HG03565 (cell line): ENCODE measurements at regions not wholly inside any gene's neighbourhood (a gene's known extent, or its start where the extent isn't known, plus 50 kb on each side); places are given as distances from the start of the nearest gene placed in this dataset.
"Not testable (repeated sequence)": the region's sequence is repeated elsewhere in the genome, so short reads cannot be mapped to it uniquely, and the experiment has no call there.

Experiments
- ATAC-seq: cut with Tn5 transposase; IDR thresholded peaks from one replicate; pipeline ENCODE4 v1.9.1; 2021; ENCODE audit warnings: mild to moderate bottlenecking, moderate library complexity; ENCODE audit not compliant: unreplicated experiment

DNA sequence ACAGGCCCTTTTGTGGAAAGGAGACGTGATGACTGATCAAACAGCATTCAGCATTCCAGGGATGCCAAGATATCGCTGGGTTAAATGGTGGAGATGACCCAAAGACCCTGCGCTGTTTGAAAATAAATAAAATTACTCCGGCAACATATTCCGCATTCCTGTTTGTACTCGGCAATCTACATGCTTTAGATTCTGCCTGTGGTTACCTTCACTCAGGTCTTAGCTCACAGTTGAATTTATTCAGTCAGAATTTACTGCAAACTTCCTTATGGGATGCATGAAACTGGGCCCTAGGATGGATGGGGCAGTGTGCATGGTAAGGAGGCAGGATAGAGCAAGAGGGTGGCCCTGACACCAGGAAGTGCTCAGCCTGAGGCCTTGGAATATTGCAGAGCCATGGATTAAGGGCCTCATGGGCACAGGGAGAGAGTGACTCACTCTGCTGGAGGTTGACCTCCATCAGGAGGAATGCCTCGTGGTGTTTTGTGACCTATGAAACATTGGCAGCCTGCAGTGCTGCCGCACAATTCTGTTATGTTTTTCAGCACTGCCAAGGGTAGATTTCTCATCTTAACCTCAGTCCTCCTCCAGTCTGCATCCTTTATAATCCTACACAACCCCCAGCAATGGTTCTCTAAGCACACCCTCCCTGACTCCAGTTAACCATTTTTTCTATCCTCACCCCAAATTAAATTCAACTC, 321.4 kb downstream of the IRS1 start:
- ATAC-seq = no peak

DNA sequence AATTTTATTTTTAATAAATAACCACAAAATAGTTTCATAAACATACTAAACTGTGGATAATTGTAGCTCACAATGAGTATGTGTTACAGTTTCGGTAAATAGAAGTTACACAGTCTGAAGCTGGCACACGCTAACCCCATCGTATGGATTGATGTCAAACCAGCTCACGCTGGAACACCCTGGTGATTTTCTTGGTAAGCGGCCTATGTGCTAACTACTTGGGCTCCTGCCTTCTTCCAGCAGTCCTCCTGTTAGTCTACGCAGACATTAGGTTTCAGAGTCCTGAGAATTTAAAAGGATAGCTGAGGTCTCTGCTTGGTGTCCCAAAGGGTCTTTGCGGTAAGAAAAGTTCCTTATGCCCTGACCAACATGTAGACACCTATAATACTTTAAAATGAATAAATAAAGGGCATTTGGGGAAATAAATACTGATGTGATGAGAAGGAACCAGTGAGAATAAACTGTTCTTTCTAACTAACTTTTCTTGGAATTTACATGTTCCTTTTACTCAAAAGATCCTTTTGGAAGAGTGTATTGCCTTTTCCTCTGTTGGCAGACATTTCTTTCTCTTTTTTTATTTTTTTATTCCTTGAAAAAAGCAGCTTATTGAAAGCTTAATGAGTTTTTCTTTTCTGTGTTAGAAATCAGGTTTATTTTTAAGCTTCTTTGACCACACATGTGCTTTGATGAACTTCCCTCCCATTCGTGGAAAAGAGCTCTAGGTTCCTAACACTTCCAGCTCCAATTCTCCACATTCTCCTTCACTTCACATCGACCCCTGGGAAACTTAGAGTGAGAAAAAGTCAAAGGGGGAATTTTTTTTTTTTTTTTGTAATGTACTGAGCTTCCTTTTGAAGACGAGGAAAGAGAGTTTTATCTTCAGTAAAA, 322.2 kb downstream of the IRS1 start:
- no peak for ATAC-seq

- no peak for ATAC-seq
Measured at GRCh38 chr2:226475650-226476049, 324.0 kb downstream of the IRS1 start.

- no peak for ATAC-seq
Measured at GRCh38 chr2:226474131-226474530, 325.5 kb downstream of the IRS1 start.

DNA sequence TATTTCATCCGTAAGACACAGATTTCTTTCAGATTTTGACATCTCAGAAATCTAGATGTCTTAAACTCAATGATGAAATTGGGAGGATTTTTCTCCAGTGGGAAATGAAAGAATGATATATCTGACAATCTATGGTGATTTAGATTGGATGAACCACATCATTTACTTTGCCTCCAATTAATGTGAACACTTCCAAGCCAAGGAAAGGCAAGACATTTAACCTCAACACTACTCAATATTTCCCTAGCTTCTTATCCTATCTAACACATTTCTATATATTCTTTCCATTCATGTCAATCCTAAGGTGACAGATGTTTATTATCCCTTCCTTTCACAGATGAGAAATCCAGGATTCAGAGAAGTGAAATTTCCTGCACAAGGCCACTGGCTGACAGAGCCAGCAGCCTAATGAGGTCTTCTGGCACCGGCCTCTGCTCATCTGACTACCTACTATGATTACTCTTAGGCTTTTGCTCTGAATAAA, 327.6 kb downstream of the IRS1 start:
- no peak for ATAC-seq

DNA sequence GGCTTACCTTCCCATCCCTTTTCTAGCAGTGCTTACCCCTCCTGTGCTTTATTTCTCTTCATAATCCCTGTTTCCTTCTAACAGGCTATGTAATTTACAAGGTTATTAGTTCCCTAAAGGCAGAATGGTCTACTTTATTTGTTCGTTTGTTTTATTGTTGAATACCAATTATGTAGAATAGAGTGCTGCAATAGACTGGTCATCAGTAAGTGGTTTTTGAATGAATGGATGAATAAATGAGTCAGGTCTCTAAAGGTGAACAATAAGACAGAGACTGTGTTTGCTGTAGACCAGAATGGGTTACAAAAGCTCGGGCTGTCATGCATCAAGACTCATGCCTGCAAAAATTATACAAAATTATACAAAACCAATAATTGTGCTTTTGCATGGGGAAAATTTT, 332.0 kb downstream of the IRS1 start:
- no peak for ATAC-seq

GRCh38 chr2:226467221-226467620, 332.4 kb downstream of the IRS1 start:
- no peak for ATAC-seq

- ATAC-seq = no peak
Measured at GRCh38 chr2:226466589-226466988, 333.0 kb downstream of the IRS1 start.

- ATAC-seq = no peak
Measured at GRCh38 chr2:226466124-226466523, 333.5 kb downstream of the IRS1 start.

DNA sequence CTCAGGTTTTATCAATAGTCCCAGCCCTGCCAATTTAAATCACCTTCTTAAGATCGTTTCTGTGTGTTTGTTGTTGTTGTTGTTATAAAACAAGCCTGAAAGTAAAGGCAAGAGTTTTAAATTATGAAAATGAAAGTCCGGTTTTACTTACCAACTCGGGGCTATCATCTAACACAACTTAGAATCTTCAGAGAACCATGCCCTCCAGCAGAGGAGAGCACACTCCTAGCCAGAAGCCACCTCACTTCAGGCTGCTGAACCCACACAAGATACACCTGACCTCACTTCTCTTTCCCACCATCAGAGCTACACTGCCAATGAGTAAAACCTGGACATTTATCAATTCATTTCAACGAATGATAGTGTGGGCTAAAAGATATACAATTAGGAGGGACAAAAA, 335.2 kb downstream of the IRS1 start:
- no peak for ATAC-seq

DNA sequence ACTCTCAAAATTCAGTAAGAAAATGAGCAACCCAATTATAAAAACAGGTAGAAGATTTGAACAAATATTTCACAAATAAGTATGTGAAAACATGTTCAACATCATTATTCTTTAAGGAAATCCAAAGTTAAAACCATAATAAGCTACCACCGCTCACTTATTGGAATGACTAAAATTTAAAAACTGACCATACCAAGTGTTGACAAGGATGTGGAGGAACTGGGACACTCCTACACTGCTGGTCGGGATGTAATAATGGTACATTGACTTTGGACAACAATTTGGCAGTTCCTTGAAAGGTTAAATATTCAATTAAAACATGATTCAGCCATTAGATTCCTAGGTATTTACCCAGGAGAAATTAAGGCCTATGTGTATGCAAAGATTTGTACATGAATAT, 336.5 kb downstream of the IRS1 start:
- ATAC-seq = no peak

- ATAC-seq = no peak
Measured at GRCh38 chr2:226461981-226462380, 337.6 kb downstream of the IRS1 start.

DNA sequence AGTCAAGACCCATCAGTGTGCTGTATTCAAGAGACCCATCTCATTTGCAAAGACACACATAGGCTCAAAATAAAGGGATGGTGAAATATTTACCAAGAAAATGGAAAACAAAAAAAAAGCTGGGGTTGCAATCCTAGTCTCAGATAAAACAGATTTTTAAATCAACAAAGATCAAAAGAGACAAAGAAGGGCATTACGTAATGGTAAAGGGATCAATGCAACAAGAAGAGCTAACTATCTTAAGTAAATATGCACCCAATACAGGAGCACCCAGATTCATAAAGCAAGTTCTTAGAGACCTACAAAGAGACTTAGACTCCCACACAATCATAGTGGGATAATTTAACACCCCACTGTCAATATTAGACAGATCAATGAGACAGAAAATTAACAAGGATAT, 343.5 kb downstream of the IRS1 start:
- ATAC-seq = not testable (repeated sequence)

DNA sequence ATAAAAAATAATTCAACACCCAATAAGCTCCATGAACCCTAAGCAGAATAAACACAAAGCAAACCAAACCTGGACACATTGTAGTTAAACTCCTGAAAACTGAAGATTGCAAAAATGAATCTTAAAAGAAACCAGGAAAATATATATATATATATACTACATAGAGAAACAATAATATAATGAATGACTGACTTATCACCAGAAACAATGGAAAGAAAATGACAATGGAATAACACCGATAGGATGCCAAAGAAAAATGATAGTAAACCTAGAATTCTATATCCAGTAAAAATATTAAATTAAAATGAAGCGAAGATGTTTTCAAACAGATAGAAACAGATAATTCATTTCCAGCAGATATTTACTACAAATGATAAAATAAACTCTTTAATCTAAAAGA, 346.9 kb downstream of the IRS1 start:
- ATAC-seq = no peak

GRCh38 chr2:226451486-226451885, 348.1 kb downstream of the IRS1 start:
- no peak for ATAC-seq

- ATAC-seq = no peak
Measured at GRCh38 chr2:226450141-226450540, 349.5 kb downstream of the IRS1 start.

GRCh38 chr2:226447338-226448300, 352.0 kb downstream of the IRS1 start:
- no peak for ATAC-seq

DNA sequence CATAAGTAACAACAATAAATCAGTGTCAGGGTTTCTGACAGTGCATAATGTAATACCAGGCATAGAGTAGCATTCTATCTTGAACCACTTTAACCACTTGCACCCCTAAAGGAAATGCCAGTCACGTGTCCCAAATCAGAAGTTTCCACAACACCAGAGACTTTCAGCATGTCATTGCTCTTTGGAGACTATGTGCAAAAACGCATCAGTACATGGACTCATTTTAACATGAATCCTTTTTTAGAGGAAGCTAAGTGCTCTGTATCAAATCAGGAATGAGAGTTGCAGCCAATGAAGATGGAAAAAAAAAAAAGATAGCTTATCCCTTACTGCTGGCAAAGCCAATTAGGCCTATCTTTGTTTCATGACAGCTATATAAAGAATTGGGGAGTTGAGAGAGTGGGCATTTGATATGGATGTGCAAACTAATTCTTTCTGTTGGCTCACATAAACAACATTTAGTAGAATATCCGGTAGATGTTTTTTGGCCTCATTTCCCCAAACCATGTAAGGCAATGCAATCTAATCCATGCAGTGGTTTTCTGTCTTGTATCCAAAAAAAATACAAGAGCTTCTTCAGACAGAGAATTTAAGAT, 353.1 kb downstream of the IRS1 start:
- ATAC-seq = no peak

- ATAC-seq = no peak
Measured at GRCh38 chr2:226445216-226445861, 354.3 kb downstream of the IRS1 start.

GRCh38 chr2:226443112-226443511, 356.5 kb downstream of the IRS1 start:
- no peak for ATAC-seq
